ENCODE measurements at regions not wholly inside any gene's neighbourhood (a gene's known extent, or its start where the extent isn't known, plus 50 kb on each side); places are given as distances from the start of the nearest gene placed in this dataset.

DNA sequence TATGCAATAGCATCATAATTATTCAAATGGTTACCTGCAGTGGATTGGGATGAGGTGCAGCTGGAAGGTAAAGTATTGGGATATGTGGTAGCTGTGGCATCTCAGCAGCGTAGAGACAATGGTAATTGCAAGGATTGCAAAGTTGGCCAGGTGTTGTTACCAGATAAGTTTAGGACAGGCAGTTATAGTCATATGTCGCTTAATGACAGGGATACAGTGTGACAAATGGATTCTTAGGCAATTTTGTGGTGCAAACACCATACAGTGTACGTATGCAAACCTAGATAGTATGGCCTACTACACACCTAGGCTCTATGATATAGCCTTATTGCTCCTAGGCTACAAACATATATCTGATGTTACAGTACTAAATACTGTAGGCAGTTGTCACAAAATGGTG, 163.5 kb upstream of the LYZL2 start:
- H3K4me3 ChIP-seq (ENCODE audit: low read depth, low read length): no peak overlapping the region
- H3K36me3 ChIP-seq (ENCODE audit: control insufficient read depth, insufficient read depth, low read length): no peaks in the 10 kb centered on the region
- H3K27ac ChIP-seq: no peak overlapping the region
- H3K79me2 ChIP-seq: no peaks in the 10 kb centered on the region
- TF ChIP-seq, protein P1, sequence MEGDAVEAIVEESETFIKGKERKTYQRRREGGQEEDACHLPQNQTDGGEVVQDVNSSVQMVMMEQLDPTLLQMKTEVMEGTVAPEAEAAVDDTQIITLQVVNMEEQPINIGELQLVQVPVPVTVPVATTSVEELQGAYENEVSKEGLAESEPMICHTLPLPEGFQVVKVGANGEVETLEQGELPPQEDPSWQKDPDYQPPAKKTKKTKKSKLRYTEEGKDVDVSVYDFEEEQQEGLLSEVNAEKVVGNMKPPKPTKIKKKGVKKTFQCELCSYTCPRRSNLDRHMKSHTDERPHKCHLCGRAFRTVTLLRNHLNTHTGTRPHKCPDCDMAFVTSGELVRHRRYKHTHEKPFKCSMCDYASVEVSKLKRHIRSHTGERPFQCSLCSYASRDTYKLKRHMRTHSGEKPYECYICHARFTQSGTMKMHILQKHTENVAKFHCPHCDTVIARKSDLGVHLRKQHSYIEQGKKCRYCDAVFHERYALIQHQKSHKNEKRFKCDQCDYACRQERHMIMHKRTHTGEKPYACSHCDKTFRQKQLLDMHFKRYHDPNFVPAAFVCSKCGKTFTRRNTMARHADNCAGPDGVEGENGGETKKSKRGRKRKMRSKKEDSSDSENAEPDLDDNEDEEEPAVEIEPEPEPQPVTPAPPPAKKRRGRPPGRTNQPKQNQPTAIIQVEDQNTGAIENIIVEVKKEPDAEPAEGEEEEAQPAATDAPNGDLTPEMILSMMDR (IDR thresholded peaks at IDR 0.05): no peak
- no peaks in the 10 kb centered on the region for H3K4me1 ChIP-seq
- no peaks in the 10 kb centered on the region for H3K27me3 ChIP-seq (ENCODE audit: control insufficient read depth, insufficient read depth, low read length)
- no peak overlapping the region for H3K9ac ChIP-seq
- no peaks in the 10 kb centered on the region for H3K9me3 ChIP-seq (ENCODE audit: control insufficient read depth, low read length)
- no peak overlapping the region for H3K4me2 ChIP-seq (ENCODE audit: low read length)
- no peak overlapping the region for H2AFZ ChIP-seq

DNA sequence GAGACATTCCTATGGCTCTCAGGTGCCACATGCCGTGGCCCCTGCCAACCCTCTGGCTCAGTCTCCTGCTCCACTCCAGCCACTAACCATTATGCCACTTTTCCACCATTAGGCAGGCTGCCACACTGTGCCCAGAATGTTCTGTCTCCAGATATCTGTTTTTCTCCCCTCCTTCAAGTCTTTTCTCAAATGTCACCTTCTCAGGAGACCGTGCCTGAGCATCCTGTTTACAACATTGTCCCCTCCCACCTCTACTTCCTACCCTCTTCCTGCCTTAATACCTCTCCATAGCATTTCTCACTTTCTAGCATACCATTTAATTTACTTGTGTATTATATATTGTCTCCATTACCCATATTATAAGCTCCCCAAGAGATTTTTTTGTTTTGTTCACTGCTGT, 162.5 kb upstream of the LYZL2 start:
- Histone ChIP-seq H3K27me3 (ENCODE audit: control insufficient read depth, insufficient read depth, low read length) (no peaks in the 10 kb centered on the region), H3K27ac (no peak overlapping the region), H3K4me2 (ENCODE audit: low read length) (no peak overlapping the region), H3K79me2 (no peaks in the 10 kb centered on the region), H3K9ac (no peak overlapping the region), H3K36me3 (ENCODE audit: control insufficient read depth, insufficient read depth, low read length) (no peaks in the 10 kb centered on the region), H2AFZ (no peak overlapping the region), H3K4me1 (no peaks in the 10 kb centered on the region), H3K9me3 (ENCODE audit: control insufficient read depth, low read length) (no peaks in the 10 kb centered on the region), H3K4me3 (ENCODE audit: low read depth, low read length) (no peak overlapping the region)
- TF ChIP-seq, protein P1 (IDR thresholded peaks at IDR 0.05): no peak

DNA sequence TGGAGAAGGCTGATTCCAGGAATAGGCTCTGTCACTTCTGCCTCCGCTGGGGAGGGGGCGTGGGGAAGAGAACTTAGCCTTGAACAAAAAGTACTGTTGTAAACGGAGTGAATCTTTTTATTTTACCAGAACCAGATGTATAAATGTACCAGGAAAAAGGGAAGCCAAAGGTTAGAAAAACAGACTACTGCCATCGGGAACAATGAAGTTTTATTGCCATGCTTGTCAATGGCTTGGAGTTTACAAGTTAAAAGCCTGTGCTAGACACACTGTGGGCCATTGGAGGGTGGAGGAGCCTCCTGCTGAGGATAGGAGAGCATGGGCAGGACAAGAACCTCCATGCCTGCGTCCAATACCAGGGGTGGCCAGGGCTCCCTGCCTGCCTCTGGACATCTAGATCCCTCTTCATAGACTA, 161.7 kb upstream of the LYZL2 start:
- H3K9me3 ChIP-seq (ENCODE audit: control insufficient read depth, low read length): no peaks in the 10 kb centered on the region
- no peaks in the 10 kb centered on the region for H3K36me3 ChIP-seq (ENCODE audit: control insufficient read depth, insufficient read depth, low read length)
- no peak overlapping the region for H2AFZ ChIP-seq
- H3K27me3 ChIP-seq (ENCODE audit: control insufficient read depth, insufficient read depth, low read length): no peaks in the 10 kb centered on the region
- H3K9ac ChIP-seq: no peak overlapping the region
- H3K4me2 ChIP-seq (ENCODE audit: low read length): no peak overlapping the region
- H3K79me2 ChIP-seq: no peaks in the 10 kb centered on the region
- no peak overlapping the region for H3K27ac ChIP-seq
- no peak overlapping the region for H3K4me3 ChIP-seq (ENCODE audit: low read depth, low read length)
- TF ChIP-seq, protein P1 (IDR thresholded peaks at IDR 0.05): no peak
- H3K4me1 ChIP-seq: no peaks in the 10 kb centered on the region

DNA sequence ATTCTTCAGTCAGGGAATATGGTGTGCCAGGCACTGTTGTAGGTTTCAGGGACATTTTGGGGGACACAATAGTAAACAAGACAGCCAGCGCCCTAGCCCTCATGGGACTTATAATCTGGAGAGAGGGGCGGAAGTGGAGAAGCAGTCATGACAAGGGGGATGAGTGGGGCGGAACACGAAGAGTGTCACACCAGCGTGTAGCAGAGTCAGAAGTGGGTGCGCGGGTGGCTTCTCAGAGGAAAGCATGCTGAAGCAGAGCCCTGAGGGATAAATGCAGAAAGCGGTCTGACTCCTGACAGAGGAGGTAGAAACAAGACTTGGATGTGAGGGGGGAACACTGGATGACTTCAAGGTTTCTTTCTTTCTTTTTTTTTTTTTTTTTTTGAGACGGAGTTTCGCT, 160.3 kb upstream of the LYZL2 start:
- no peaks in the 10 kb centered on the region for H3K27me3 ChIP-seq (ENCODE audit: control insufficient read depth, insufficient read depth, low read length)

DNA sequence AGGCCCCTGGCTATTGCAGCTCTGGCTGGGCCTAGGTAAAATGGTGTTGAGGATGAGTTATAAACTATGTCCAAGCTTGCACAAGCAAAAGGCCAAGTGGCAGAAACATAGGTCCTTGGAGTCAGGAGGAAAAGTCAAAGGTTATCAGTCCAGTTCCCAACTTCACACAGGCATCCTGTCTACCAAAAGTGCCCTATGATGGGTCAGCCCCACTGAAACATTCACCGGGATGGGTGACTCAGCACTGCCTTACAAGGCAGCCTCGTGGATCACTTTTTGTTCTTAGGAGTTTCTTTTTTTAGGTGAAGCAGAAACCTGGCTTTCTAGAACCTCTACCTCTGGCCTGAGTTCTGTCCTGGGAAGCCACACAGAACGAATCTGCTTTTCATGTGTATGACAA, 158.8 kb upstream of the LYZL2 start:
- Histone ChIP-seq H3K4me3 (ENCODE audit: low read depth, low read length) (no peak overlapping the region), H2AFZ (no peak overlapping the region), H3K9me3 (ENCODE audit: control insufficient read depth, low read length) (no peaks in the 10 kb centered on the region), H3K36me3 (ENCODE audit: control insufficient read depth, insufficient read depth, low read length) (no peaks in the 10 kb centered on the region), H3K27me3 (ENCODE audit: control insufficient read depth, insufficient read depth, low read length) (no peaks in the 10 kb centered on the region), H3K4me1 (no peaks in the 10 kb centered on the region), H3K79me2 (no peaks in the 10 kb centered on the region), H3K4me2 (ENCODE audit: low read length) (no peak overlapping the region), H3K27ac (no peak overlapping the region), H3K9ac (no peak overlapping the region)
- TF ChIP-seq, protein P1 (IDR thresholded peaks at IDR 0.05): no peak

More for the DNA sequence above, 160.3 kb upstream of the LYZL2 start:
- Histone ChIP-seq H3K4me2 (ENCODE audit: low read length) (no peak overlapping the region), H3K9me3 (ENCODE audit: control insufficient read depth, low read length) (no peaks in the 10 kb centered on the region), H3K4me3 (ENCODE audit: low read depth, low read length) (no peak overlapping the region), H3K79me2 (no peaks in the 10 kb centered on the region), H3K36me3 (ENCODE audit: control insufficient read depth, insufficient read depth, low read length) (no peaks in the 10 kb centered on the region), H3K27ac (no peak overlapping the region), H2AFZ (no peak overlapping the region), H3K9ac (no peak overlapping the region), H3K4me1 (no peaks in the 10 kb centered on the region)
- TF ChIP-seq, protein P1 (IDR thresholded peaks at IDR 0.05): no peak

All from parathyroid adenoma (tissue), 2 donors.